Hindlimb muscle (tissue), 1 donor: ENCODE measurements at regions not wholly inside any gene's neighbourhood (a gene's known extent, or its start where the extent isn't known, plus 50 kb on each side); places are given as distances from the start of the nearest gene placed in this dataset.

Experiments used
- DNase-seq: peaks from one replicate; pipeline ENCODE4 v3.0.0-alpha.2; 2013

DNA sequence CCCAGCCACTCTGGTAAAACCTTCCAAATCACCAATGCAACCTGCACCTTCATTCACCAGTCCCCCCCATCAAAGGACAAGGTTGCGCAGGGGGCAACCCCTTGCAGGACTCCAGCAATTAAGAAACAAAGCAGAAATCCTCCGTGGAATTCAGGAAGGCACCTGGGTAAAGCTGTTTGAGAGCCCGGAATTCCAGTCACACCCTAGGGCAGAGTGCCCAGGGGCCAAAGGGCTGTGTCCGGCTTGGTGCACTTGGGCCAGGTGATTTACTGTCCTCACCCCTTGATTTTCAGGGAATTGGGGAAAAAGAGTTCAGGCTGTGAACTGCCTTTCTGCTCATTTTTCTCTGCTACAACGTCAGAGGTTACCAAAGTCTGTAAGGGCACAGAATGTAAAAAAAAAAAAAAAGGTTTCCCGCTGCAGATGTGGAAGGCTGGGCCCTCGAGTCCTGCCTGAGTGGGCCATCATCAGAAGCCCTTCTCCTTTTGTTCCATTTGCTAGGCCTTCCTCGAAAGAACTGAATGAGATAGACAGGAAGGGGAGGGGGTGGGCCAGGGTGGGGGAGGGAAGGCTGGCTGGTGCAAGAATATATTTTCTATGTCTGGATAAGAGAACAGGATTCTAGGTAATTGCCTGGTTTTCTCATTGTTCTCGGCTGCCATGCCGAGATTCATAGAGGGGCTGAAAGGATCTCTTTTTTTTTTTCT, 266.5 kb upstream of the PSMD7 start:
- DNase-seq = no peak

GRCh38 chr16:74029115-74029792, 267.4 kb upstream of the PSMD7 start:
- no peak for DNase-seq

DNA sequence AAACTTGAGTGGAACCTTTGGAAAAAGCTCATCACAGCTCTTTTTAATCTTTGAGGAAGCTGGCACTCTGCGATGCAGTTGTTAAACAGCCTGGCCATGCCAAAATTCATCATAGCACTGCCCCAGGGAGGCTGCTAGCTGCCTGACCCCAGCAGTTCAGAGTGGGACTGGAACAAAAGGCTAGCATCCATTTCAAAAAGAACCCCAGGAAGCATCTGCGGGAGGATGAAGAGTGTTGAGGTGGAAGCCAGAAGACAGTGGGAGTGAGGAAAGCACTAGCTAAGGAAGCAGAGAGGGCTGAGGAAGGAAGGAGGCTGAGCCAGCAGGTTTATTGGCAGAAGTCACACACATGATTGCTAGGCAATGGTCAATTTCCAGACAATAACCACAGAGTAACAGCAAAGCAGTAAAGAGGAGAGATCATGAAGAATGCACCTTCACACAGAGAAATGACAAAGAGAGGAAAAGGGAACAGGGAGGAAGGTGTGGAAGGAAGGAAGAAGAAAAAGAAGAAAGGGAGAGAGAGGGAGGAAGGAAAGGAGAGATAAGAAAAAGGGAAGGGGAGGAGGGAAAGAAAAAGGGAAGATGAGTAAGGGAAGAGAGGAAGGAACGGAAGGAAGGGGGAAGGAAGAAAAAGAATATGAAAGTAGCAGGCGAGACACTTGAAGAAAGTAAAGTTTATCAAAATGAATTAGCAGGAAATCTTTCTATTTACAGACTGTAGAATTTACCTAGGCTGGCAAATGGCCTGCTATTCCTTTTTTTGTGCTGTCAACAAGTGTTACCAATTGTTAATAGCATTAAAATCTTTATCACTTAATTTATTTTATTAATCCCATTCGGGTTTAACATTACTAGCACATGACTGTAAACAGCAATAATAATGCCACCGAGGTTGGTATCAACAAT, 270.0 kb upstream of the PSMD7 start:
- DNase-seq = no peak

DNA sequence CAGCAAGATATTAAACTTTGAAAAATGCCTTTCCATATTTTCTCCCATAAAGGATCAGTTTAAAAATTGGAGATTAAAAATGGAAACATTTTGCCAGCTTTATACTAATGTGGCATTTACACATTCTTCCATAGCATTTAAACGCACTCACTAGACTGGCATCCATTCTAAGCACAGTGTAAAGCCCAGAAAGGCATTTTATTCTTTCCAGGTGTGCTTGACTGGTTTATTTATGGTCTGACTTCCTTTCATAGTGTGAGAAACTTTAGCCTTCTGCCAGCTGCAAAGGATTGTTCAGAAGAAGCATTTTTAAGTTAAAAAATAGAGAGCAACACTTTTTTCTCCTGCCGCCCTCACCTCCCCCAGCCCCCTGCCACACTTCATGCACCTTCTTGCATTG, 271.7 kb upstream of the PSMD7 start:
- no peak for DNase-seq

DNA sequence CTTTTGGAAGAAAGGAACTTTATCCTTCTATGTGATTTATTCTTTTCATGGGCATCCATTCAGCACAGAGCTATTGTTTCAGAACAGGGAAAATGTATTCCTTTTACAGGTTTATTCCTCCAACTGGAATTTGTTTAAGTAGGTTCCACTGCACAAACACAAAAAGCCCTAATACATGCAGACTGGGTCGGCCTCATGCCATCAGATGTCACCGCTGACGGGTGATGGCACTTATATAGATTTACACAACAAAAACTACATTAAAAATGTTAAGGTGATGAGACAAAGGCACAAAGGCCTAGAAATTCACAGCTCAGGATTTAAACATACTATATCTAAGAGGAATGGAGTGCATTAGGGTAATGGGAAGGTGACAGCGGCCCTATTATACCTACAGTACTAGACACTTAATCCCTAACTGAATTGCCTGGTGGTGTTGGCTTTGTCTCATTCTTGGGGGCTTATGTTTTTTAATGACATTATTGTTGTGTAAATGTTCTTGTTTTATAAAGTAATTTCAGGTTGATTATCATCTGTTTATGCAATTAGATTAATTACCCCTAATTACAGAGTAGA, 276.4 kb upstream of the PSMD7 start:
- no peak for DNase-seq

DNA sequence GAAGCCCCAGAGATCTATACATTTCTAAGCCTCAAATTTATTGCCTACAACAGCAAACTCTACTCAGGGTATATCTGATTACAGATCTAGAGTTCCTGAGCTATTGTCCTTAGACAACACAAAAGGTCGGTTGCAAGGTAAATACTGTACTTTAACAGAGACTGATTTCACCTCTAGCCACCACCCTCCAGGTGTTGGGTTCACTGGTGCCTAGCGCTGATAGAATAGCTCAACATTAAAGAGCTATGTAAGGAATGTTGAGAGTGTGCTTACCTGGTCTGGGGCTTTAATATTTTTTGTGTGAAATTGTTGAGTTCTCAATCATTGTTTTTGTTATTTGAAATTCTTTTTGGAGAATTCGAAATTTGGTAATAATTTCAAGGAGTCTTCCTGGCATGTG, 277.0 kb upstream of the PSMD7 start:
- no peak for DNase-seq

DNA sequence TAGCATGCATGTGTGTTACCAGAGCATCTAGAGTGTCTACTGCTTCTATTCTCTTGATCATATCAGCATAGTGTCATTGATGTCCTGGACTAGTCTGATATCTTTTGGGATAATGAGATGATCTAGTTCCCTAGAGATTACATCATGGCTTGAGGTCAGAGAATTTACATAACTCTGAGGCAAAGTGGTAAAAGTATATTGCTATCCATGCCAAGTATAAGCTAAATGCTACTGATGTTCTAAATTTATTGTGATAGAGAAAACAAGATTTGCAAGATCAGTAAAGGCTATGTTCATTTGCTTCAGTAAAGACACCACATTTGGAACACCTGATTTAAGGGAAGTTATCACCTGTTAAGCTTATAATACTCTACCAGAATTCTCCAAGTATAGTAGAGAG, 280.7 kb upstream of the PSMD7 start:
- no peak for DNase-seq

DNA sequence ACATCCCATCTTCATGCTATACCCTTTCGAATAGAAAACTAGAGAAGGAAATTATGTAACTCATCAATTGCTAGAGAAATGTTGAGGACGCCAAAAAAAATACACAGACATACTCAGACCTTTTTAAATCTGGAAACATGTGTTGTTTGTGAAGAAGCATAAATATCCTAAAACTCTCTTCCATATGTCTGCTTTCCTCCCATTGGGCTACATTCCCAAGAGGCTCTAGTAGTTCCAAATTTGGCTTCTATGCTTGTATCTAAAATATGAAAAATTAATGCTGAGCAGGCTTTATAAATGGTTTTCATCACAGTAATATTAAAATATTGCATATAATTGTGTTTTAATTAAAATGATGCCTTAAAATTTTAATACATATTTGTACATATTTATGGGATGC, 297.9 kb upstream of the PSMD7 start:
- peak; percentile 4 for DNase-seq

- DNase-seq = peak; percentile 54
These were observed 298.6 kb upstream of the PSMD7 start for GRCh38 chr16:73997971-73998370.

DNA sequence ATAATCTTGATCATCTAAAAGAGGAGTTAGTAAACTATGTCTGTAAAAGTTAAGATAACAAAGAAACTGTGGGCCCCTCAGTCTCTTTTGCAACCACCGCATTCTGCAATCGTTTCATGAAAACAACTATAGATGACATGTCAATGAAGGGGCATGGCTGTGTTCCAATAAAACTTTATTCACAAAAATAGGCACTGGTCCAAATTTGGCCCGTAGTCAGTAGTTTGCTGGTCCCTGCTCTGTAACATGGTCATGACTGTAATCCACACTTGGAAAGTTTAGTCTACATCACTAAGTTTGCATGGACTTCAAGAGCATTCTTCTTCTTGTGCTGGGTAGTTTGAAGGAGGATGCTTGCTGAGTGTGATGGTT, 299.3 kb upstream of the PSMD7 start:
- peak; percentile 11 for DNase-seq

DNA sequence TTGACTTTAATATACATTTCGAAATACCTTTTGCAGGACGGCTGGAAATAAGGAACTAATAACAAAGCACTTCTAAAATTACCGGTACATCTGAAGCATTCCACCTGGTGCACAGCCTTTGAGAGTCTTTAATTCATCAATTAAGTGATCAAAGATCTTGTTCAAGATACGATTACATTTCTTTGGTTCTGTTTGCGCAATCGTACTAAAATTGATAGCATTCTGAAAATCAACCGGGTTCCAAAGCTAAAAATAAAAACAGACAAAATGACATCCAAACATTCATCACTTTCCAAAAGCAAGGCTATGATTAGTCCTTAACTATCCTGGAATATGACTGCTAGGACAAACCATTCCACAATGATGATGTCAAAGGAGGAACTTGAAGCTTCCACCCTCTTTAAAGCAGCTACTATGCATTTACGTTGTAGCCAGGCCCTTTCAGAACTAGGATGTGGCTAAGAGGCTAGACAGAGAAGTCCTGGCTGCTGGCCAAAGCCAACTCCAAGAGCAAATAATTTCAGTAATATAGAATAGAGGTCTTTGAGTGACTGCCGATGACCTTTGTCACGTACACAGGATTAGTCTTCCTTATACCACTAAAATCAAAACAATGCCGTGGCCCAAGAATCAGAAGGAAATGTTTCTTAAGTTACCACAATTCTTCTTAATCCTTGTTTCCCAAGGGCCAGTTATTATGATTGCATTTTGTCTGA, 299.8 kb upstream of the PSMD7 start:
- peak; percentile 11 for DNase-seq

GRCh38 chr16:73993878-73994277, 302.7 kb upstream of the PSMD7 start:
- no peak for DNase-seq

DNA sequence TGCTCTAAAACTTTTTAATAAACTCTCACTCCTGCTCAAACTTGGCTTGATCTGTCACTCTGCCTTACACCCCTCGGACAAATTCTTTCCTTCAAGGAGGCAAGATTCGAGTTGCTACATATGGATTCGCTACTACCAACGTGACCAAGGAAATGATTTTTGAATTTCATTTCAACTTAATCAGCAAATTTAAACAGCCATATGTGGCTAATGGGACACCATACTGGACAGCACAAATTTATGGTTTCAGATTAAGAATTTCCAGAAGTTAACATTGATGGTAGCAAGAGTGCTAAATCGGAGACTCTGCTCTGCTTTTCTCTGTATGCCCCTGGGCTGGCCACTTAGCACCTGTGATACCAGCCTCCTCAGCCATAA, 318.2 kb upstream of the PSMD7 start:
- no peak for DNase-seq

DNA sequence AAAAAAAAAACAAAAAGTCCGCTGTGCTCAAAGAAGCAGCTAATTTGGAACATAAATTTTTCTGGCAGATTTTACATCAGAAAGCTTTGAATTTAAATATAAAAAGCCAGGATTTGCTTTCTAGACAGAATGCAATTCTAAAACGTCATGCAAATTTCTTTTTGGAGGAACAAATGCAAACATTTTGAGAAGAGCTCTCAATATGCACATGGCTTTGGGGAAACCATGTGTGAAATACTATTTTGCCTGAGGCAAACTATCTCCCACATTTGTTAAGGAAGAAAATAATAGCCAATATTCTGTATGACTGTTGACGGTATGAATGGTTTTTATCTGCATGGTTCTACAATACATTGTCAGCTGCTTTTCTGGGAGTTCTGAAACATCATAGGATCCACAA, 320.0 kb upstream of the PSMD7 start:
- DNase-seq = no peak

GRCh38 chr16:73973174-73973573, 323.4 kb upstream of the PSMD7 start:
- no peak for DNase-seq

DNA sequence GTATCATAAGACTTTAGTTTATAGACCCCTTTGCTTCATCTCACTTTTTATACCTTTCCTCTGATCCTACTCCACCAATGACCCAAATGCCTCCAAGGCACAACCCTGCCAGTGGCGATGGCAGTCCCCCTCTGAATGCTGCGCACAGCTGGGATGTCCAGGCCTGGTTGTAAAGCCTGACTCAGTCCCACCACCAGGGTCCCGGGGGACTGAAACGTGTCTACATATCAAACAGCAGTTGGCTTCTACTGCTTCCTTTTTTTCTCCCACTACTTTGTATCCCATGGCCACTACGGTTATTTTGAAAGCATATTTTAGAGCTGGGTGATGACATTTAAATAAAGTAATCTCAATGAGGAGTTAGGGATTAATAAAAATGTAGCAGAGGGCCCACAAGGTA, 329.8 kb upstream of the PSMD7 start:
- DNase-seq = no peak

- DNase-seq = no peak
These were observed 331.0 kb upstream of the PSMD7 start for GRCh38 chr16:73965591-73965990.

GRCh38 chr16:73956587-73957494, 339.8 kb upstream of the PSMD7 start:
- peak; percentile 75 for DNase-seq

GRCh38 chr16:73955702-73956101, 340.9 kb upstream of the PSMD7 start:
- no peak for DNase-seq

DNA sequence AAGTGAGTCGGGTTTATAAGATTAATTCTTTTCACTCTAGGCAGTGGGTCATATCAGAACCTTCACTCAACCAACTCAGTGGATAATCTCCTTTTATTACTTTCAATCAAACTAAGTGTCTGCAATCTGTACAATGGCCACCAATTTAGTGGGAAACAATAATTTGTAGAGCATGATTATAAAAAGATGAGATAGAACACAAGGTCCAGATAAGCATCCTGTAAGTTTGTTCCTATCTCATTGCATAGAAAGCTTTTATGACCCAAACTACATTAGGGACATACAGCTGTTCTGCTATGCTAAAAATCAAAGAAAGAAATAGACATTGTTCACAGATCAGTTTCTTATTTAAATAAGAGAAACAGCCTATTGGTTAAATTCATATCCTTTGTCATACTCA, 341.4 kb upstream of the PSMD7 start:
- DNase-seq = no peak

- DNase-seq = peak; percentile 82
These were observed 345.1 kb upstream of the PSMD7 start for GRCh38 chr16:73951481-73951880.
